HCT116 (cell line): ENCODE measurements at regions not wholly inside any gene's neighbourhood (a gene's known extent, or its start where the extent isn't known, plus 50 kb on each side); places are given as distances from the start of the nearest gene placed in this dataset.

Experiments
- ATAC-seq: fragments of 200-7000 bp; cut with Tn5 transposase; 2 replicates; pipeline ENCODE4 v1.9.1; 2020; ENCODE audit warnings: mild to moderate bottlenecking, moderate library complexity
- BruUV-seq: library from RNA; stranded (reverse); fragments of 400-500 nt; replicated peaks from 2 replicates; lab custom pipeline; 2021; lab: Mats Ljungman, UMichigan
- CTCF ChIA-PET: fragments of 300-600 bp; sonication (Branson Sonifier 250); formaldehyde crosslinking; loops from one replicate; lab custom pipeline; 2021; ENCODE audit warnings: antibody characterized with exemption; lab: Charles Lee
- POLR2A ChIA-PET: fragments of 300-600, 350-600 bp; sonication (Branson Sonifier 250); formaldehyde crosslinking; loops from one replicate; lab custom pipeline; 2021; ENCODE audit warnings: antibody characterized with exemption; lab: Charles Lee
- RAD21 ChIA-PET, 2 experiments: fragments of 300-600 bp; sonication (Branson Sonifier 250); formaldehyde crosslinking; loops; one replicate each; lab custom pipeline; 2023; ENCODE audit warnings: low total read pairs in 2 of 2; ENCODE audit not compliant: uncharacterized antibody in 2 of 2, unreplicated experiment in 2 of 2, low non-redundant PET in 1 of 2; lab: Charles Lee
- DNase-seq: peaks from one replicate; pipeline ENCODE4 v3.0.0-alpha.2; 2010; ENCODE audit warnings: low read depth, low spot score
- H2AFZ ChIP-seq: fragments of 200-600 bp; shearing (Covaris generic), sonication (generic); 2 replicates; pipeline ENCODE4 v1.6.1; 2017; ENCODE audit warnings: low read depth, mixed run types, mixed read lengths, antibody characterized with exemption, low read length; ENCODE audit not compliant: poor library complexity, severe bottlenecking
- H3K27ac ChIP-seq: 2 replicates; pipeline ENCODE4 v1.5.1; 2012; ENCODE audit warnings: low read depth, low read length
- H3K27me3 ChIP-seq: fragments of 200-600 bp; sonication (generic); 2 replicates; pipeline ENCODE4 v1.6.1; 2016; ENCODE audit warnings: mixed run types, low read length, mixed read lengths; ENCODE audit not compliant: insufficient read depth
- H3K36me3 ChIP-seq, 2 experiments: fragments of 200-500 bp in 1 of 2; fragments of 200-600 bp in 1 of 2; sonication (Bioruptor generic) in 1 of 2; sonication (generic) in 1 of 2; 2 replicates each; pipeline versions ENCODE4 v1.5.1 to v1.6.1; 2014 to 2016; ENCODE audit warnings: low read length in 2 of 2, inconsistent platforms in 1 of 2, mixed read lengths in 1 of 2, mixed run types in 1 of 2; ENCODE audit not compliant: insufficient read depth in 2 of 2, control insufficient read depth in 1 of 2
- H3K4me1 ChIP-seq, 2 experiments: fragments of 200-600 bp in 1 of 2; sonication (generic) in 1 of 2; 2 replicates each; pipeline versions ENCODE4 v1.5.1 to v1.6.1; 2012 to 2017; ENCODE audit warnings: low read length in 2 of 2, inconsistent platforms in 1 of 2, mild to moderate bottlenecking in 1 of 2, mixed read lengths in 1 of 2, mixed run types in 1 of 2, moderate library complexity in 1 of 2; ENCODE audit not compliant: insufficient read depth in 2 of 2, control insufficient read depth in 1 of 2
- H3K4me2 ChIP-seq: fragments of 200-600 bp; sonication (generic); 2 replicates; pipeline ENCODE4 v1.6.1; 2017; ENCODE audit warnings: mixed run types, low read length, mixed read lengths
- H3K4me3 ChIP-seq, 2 experiments: fragments of 200-600 bp in 1 of 2; sonication (generic) in 1 of 2; replicated peaks in 1 of 2; 2 replicates each; pipeline ENCODE4 v1.5.1; 2011 to 2016; ENCODE audit warnings: low read length in 2 of 2, control low read depth in 1 of 2, low read depth in 1 of 2, mild to moderate bottlenecking in 1 of 2, mixed read lengths in 1 of 2, mixed run types in 1 of 2
- H3K79me2 ChIP-seq: fragments of 200-600 bp; sonication (generic); 2 replicates; pipeline ENCODE4 v1.6.1; 2017; ENCODE audit warnings: mild to moderate bottlenecking, mixed run types, low read length, moderate library complexity, mixed read lengths; ENCODE audit not compliant: insufficient read depth
- H3K9ac ChIP-seq: fragments of 200-600 bp; sonication (generic); 2 replicates; pipeline ENCODE4 v1.6.1; 2016; ENCODE audit warnings: low read length, mixed read lengths
- H3K9me2 ChIP-seq: fragments of 200-600 bp; sonication (generic), shearing (Covaris generic); 2 replicates; pipeline ENCODE4 v1.6.1; 2017; ENCODE audit warnings: mixed run types, mild to moderate bottlenecking, moderate library complexity; ENCODE audit not compliant: insufficient read depth
- H3K9me3 ChIP-seq, 2 experiments: fragments of 200-500 bp in 1 of 2; fragments of 200-600 bp in 1 of 2; sonication (Bioruptor generic) in 1 of 2; sonication (generic) in 1 of 2; 2 replicates each; pipeline ENCODE4 v1.6.1; 2014 to 2017; ENCODE audit warnings: low read length in 2 of 2, mixed read lengths in 2 of 2, inconsistent platforms in 1 of 2, low read depth in 1 of 2, mild to moderate bottlenecking in 1 of 2, mixed run types in 1 of 2, moderate library complexity in 1 of 2; ENCODE audit not compliant: control insufficient read depth in 1 of 2, insufficient read depth in 1 of 2
- H4K20me1 ChIP-seq: fragments of 200-600 bp; sonication (generic), shearing (Covaris generic); 2 replicates; pipeline ENCODE4 v1.6.1; 2017; ENCODE audit warnings: mixed run types, mild to moderate bottlenecking, moderate library complexity; ENCODE audit not compliant: insufficient read depth
- CBX3 ChIP-seq: IDR thresholded peaks from 2 replicates; pipeline ENCODE4 v1.6.1; 2012; ENCODE audit warnings: low read depth
- JUND ChIP-seq: IDR thresholded peaks from 2 replicates; pipeline ENCODE4 v1.6.1; 2012
- POLR2A ChIP-seq: IDR thresholded peaks from 2 replicates; pipeline ENCODE4 v1.7.0; 2011; ENCODE audit warnings: borderline replicate concordance; ENCODE audit not compliant: insufficient read depth, insufficient read length; ENCODE audit errors: extremely low read depth
- RAD21 ChIP-seq: IDR thresholded peaks from 2 replicates; pipeline ENCODE4 v1.6.1; 2012; ENCODE audit warnings: low read depth, mild to moderate bottlenecking
- REST ChIP-seq: IDR thresholded peaks from 2 replicates; pipeline ENCODE4 v1.6.1; 2012; ENCODE audit warnings: low read depth
- SIN3A ChIP-seq: IDR thresholded peaks from 2 replicates; pipeline ENCODE4 v1.6.1; 2012; ENCODE audit warnings: low read depth
- intact Hi-C: fragments of 100-400 bp; cut with micrococcal nuclease; formaldehyde crosslinking; loops from 2 replicates; pipeline ENCODE4 v1.10.0; 2022
- TF ChIP-seq, protein P1 (sequence below): IDR thresholded peaks from 2 replicates; pipeline ENCODE4 v1.6.1; 2011; ENCODE audit warnings: mild to moderate bottlenecking, low read length, moderate library complexity; ENCODE audit not compliant: insufficient replicate concordance; ENCODE audit errors: extremely low read depth
- TF ChIP-seq, protein P2 (sequence below), 3 experiments: fragments of 200-600 bp in 1 of 3; sonication (generic) in 1 of 3; IDR thresholded peaks in 2 of 3; conservative IDR thresholded peaks in 1 of 3; 2 replicates each; pipeline ENCODE4 v1.5.1; 2012 to 2017; ENCODE audit warnings: low read depth in 2 of 3, low read length in 2 of 3, antibody characterized with exemption in 1 of 3, borderline replicate concordance in 1 of 3, control low read depth in 1 of 3, mild to moderate bottlenecking in 1 of 3, mixed read lengths in 1 of 3, mixed run types in 1 of 3, moderate library complexity in 1 of 3; ENCODE audit not compliant: insufficient read depth in 1 of 3

GRCh38 chr13:87169337-87169736 is 501.8 kb upstream of the SLITRK5 start:
- Histone ChIP-seq H3K4me1 (no peaks in the 10 kb centered on the region), H3K27ac (no peak overlapping the region), H3K36me3 (no peaks in the 10 kb centered on the region), H3K9me3 (no peaks in the 10 kb centered on the region; a peak in 1 of 4 replicates), H3K79me2 (no peaks in the 10 kb centered on the region), H3K4me2 (no peak overlapping the region), H3K9me2 (no peaks in the 10 kb centered on the region), H3K9ac (no peak overlapping the region), H4K20me1 (no peaks in the 10 kb centered on the region), H2AFZ (no peak overlapping the region), H3K4me3 (no peak overlapping the region), H3K27me3 (no peaks in the 10 kb centered on the region)
- ChIA-PET CTCF (no interaction called here), RAD21 (no interaction called here), POLR2A (no interaction called here)
- ATAC-seq (no peak), DNase-seq (no peak)
- intact Hi-C loops = no loop called here
- no TSS peak for BruUV-seq
- TF ChIP-seq RAD21 = no peak
- TF ChIP-seq REST = no peak
- TF ChIP-seq JUND = no peak
- TF ChIP-seq SIN3A = no peak
- TF ChIP-seq, protein P1, sequence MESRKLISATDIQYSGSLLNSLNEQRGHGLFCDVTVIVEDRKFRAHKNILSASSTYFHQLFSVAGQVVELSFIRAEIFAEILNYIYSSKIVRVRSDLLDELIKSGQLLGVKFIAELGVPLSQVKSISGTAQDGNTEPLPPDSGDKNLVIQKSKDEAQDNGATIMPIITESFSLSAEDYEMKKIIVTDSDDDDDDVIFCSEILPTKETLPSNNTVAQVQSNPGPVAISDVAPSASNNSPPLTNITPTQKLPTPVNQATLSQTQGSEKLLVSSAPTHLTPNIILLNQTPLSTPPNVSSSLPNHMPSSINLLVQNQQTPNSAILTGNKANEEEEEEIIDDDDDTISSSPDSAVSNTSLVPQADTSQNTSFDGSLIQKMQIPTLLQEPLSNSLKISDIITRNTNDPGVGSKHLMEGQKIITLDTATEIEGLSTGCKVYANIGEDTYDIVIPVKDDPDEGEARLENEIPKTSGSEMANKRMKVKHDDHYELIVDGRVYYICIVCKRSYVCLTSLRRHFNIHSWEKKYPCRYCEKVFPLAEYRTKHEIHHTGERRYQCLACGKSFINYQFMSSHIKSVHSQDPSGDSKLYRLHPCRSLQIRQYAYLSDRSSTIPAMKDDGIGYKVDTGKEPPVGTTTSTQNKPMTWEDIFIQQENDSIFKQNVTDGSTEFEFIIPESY = no peak
- no peak for TF ChIP-seq CBX3
- TF ChIP-seq, protein P2, sequence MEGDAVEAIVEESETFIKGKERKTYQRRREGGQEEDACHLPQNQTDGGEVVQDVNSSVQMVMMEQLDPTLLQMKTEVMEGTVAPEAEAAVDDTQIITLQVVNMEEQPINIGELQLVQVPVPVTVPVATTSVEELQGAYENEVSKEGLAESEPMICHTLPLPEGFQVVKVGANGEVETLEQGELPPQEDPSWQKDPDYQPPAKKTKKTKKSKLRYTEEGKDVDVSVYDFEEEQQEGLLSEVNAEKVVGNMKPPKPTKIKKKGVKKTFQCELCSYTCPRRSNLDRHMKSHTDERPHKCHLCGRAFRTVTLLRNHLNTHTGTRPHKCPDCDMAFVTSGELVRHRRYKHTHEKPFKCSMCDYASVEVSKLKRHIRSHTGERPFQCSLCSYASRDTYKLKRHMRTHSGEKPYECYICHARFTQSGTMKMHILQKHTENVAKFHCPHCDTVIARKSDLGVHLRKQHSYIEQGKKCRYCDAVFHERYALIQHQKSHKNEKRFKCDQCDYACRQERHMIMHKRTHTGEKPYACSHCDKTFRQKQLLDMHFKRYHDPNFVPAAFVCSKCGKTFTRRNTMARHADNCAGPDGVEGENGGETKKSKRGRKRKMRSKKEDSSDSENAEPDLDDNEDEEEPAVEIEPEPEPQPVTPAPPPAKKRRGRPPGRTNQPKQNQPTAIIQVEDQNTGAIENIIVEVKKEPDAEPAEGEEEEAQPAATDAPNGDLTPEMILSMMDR (IDR thresholded peaks at IDR 0.05 in 2 of 3, conservative IDR thresholded peaks at IDR 0.05 in 1 of 3; ENCODE audit: borderline replicate concordance in 1 of 3, insufficient read depth in 1 of 3, low read depth in 2 of 3, low read length in 2 of 3) = no peak
- no peak for TF ChIP-seq POLR2A
